ENCODE measurements at regions not wholly inside any gene's neighbourhood (a gene's known extent, or its start where the extent isn't known, plus 50 kb on each side); places are given as distances from the start of the nearest gene placed in this dataset.
A peak's percentile ranks its signal among the peaks of the same experiment; 100 is the strongest.

- no peak for TF ChIP-seq POLR2AphosphoS5 (IDR thresholded peaks at IDR 0.05)
- TF ChIP-seq POLR2A (IDR thresholded peaks at IDR 0.05) = no peak
- no peak for TF ChIP-seq EP300 (IDR thresholded peaks at IDR 0.05)
- no peak for TF ChIP-seq CTCF (IDR thresholded peaks at IDR 0.05)
- DNase-seq = no peak
- intact Hi-C loops (cut with DNase I; ENCODE audit: low total_unique reads) = no loop called here
- H3K36me3 ChIP-seq = no peaks in the 10 kb centered on the region
- no peak overlapping the region for H3K27ac ChIP-seq
- no peaks in the 10 kb centered on the region for H3K4me1 ChIP-seq
- 79 to 95% (median 90%) methylated on average over 3 of the region's 3 CpGs for WGBS, 5 donors
- no peaks in the 10 kb centered on the region for H3K27me3 ChIP-seq
- H3K9me3 ChIP-seq = no peaks in the 10 kb centered on the region
- H3K4me3 ChIP-seq = no peak overlapping the region
Observed at GRCh38 chr20:52497731-52498130, 306.2 kb upstream of the ZFP64 start.

- intact Hi-C loops (cut with DNase I; ENCODE audit: low total_unique reads) = no loop called here
- no peaks in the 10 kb centered on the region for H3K4me1 ChIP-seq
- 63 to 83% (median 75%) methylated on average over 3 of the region's 3 CpGs for WGBS, 5 donors
- no peak for DNase-seq
- no peak overlapping the region for H3K27ac ChIP-seq
- H3K4me3 ChIP-seq = no peak overlapping the region
- TF ChIP-seq CTCF (IDR thresholded peaks at IDR 0.05) (no peak), EP300 (IDR thresholded peaks at IDR 0.05) (no peak), POLR2A (IDR thresholded peaks at IDR 0.05) (no peak), POLR2AphosphoS5 (IDR thresholded peaks at IDR 0.05) (no peak)
- H3K36me3 ChIP-seq = no peaks in the 10 kb centered on the region
- H3K27me3 ChIP-seq = no peaks in the 10 kb centered on the region
- H3K9me3 ChIP-seq = no peaks in the 10 kb centered on the region
Observed at GRCh38 chr20:52496191-52496590, 304.6 kb upstream of the ZFP64 start.

- TF ChIP-seq CTCF (IDR thresholded peaks at IDR 0.05) (no peak), EP300 (IDR thresholded peaks at IDR 0.05) (no peak), POLR2AphosphoS5 (IDR thresholded peaks at IDR 0.05) (no peak), POLR2A (IDR thresholded peaks at IDR 0.05) (no peak)
- H3K36me3 ChIP-seq = no peaks in the 10 kb centered on the region
- H3K27me3 ChIP-seq = no peaks in the 10 kb centered on the region
- DNase-seq = peak in 1 of 2 donors; percentile 12
- no peaks in the 10 kb centered on the region for H3K9me3 ChIP-seq
- no peaks in the 10 kb centered on the region for H3K4me1 ChIP-seq
- WGBS, 5 donors = 46 to 73% (median 66%) methylated on average over 13 of the region's 13 CpGs
- no peak overlapping the region for H3K27ac ChIP-seq
- intact Hi-C loops (cut with DNase I; ENCODE audit: low total_unique reads) = no loop called here
- H3K4me3 ChIP-seq = no peak overlapping the region
Observed at GRCh38 chr20:52494244-52494643, 302.7 kb upstream of the ZFP64 start.

GRCh38 chr20:52493171-52493721, 301.7 kb upstream of the ZFP64 start:
- peak in 1 of 2 donors; percentile 69 for DNase-seq
- Histone ChIP-seq H3K4me3 (no peak overlapping the region), H3K9me3 (no peaks in the 10 kb centered on the region), H3K36me3 (no peaks in the 10 kb centered on the region), H3K4me1 (no peaks in the 10 kb centered on the region), H3K27ac (no peak overlapping the region), H3K27me3 (no peaks in the 10 kb centered on the region)
- intact Hi-C loops (cut with DNase I; ENCODE audit: low total_unique reads) = no loop called here
- TF ChIP-seq POLR2A (IDR thresholded peaks at IDR 0.05) = no peak
- TF ChIP-seq EP300 (IDR thresholded peaks at IDR 0.05) = no peak
- TF ChIP-seq POLR2AphosphoS5 (IDR thresholded peaks at IDR 0.05) = no peak
- no peak for TF ChIP-seq CTCF (IDR thresholded peaks at IDR 0.05)
- 2 to 8% (median 6%) methylated on average over 8 to 9 of the region's 9 CpGs for WGBS, 5 donors
